HG03469 (cell line): ENCODE measurements at regions not wholly inside any gene's neighbourhood (a gene's known extent, or its start where the extent isn't known, plus 50 kb on each side); places are given as distances from the start of the nearest gene placed in this dataset.
"Not testable (repeated sequence)": the region's sequence is repeated elsewhere in the genome, so short reads cannot be mapped to it uniquely, and the experiment has no call there.

Source experiments
- ATAC-seq: cut with Tn5 transposase; IDR thresholded peaks from one replicate; pipeline ENCODE4 v1.9.1; 2021; ENCODE audit warnings: mild to moderate bottlenecking, moderate library complexity, moderate number of reproducible peaks; ENCODE audit not compliant: unreplicated experiment

DNA sequence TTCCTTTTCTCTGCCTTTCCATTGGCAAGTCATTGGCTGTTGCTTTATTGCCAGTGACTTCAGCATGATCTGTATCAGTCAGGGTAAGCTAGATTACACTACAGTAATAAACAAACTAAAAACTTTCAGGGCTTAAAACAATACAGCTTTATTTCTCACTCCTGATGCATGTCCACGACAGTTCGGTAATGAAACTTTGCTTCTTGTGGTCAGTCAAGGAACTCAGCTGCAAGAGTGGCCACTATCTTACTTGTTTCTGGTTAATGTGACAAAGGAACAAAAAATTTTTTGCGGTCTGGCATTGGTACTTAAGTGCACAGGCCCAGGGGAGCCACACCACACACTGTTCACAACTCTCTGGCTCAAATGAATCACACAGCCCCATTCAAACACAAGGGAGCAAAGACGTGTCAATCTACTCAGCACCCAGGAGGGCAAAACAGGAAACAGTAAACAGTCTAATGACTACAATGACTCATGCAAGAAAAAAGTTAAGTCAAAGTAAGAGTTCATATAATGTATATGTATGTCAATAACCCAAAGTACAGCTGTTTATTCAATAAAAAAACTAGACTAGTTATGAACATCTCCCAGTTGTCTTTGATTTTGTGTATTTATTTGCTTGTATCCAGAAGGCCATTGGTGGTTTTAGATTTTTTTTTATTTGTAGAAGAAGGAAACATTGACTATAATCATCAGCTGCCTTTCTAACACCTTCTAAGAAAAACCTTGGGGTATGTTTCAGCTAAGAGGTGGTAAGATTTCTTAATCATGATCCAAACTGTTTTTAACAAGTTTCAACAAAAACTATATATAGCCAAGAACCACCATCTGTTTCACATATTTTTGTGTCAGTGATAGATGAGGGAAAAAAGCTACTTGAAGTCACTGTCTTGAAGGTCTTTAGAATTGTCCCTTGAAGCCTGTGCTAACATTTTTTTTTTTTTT lies 134.4 kb upstream of the FAM3C start:
- ATAC-seq = peak; percentile 98

DNA sequence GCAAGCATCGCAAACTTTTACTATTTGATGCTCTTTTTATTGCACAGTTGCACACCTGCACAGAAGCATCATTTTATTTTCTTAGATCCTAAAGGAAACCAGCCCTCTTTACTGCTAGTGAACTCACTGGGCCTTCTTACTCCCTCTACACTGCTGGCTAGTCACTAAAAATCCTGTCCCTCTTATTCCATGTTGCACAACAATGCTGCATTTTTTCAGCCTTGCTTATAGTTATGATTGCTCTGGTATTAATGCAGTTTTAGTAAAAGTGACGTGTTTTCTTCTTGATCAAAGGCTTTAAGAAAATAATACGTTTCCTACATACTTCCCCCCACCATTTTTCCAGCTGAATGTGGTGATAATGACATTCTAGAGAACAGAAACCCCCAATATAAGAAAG lies 132.9 kb upstream of the FAM3C start:
- ATAC-seq = no peak

DNA sequence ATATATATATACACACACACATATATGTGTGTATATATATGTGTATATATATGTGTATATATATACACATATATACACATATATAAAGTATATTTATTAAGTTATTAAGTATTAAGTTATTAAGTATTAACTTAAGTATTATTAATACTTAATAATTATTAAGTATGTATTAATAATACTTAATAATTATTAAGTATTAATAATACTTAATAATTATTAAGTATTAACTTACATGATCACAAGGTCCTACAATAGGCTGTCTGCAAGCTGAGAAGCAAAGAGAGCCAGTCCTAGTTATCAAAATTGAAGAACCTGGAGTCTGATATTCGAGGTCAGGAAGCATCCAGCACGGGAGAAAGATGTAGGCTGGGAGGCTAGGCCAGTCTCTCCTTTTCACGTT lies 130.1 kb upstream of the FAM3C start:
- ATAC-seq = not testable (repeated sequence)

DNA sequence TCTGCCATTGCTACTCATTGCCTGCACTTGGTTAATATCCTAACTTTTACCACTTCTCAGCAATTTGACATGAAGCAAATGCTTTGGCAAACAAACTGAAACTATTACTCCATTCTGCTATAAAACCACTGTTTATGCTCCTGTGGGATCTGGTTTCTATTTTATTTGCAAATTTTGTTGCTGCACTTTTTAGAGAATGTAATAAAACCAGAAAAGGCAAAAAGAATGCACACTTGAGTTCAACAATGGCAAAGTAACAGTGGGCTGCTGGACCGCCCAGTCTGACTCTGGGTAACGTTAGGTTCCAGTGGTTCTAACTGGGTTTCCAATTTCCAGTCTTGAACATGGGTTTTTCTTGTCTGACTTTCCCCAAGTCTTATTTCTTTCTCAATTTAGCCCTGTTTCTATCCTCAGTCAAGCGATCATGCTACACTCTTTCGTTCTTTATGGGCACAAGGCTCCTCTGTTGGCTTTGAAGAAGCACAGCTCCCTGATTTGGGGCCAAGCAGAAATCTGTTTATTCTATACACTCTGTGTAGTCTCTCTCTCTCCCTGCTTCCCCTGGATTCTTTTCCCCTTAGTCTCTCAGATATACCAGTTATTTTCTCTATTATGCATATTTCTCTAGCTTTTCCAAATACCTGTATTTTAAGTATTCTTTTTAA lies 129.2 kb upstream of the FAM3C start:
- ATAC-seq = no peak

DNA sequence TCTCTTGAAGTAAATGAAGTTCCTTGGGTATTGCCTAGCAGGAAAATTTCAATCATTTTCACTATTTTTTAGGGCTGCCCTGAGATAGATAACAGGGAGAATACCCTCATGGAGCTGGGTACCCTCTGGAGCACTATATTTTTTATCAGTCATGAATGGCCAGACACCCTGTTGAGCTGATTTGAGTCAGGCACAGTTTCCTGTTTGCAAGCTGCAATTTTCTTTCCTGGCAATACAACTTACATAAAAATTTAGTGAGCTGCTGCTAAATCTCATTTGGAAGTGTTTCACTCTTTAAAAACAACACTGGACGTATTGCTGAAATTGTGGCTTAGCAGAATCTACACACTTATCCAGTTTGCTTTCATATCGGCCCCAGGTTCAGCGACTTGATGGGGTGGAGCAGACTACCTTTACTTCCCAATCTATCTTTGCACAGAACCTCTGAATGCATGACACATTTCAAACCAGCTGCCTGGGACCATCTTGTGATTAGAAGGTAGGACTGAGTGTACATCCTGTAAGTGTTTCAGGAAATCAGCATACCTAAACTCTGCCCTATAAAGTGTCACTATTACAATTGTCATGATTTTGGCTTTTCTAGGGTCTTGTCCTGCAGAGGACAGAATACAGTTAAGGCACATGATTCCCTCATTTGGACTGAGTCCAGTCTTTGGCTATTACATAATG lies 125.7 kb upstream of the FAM3C start:
- no peak for ATAC-seq

DNA sequence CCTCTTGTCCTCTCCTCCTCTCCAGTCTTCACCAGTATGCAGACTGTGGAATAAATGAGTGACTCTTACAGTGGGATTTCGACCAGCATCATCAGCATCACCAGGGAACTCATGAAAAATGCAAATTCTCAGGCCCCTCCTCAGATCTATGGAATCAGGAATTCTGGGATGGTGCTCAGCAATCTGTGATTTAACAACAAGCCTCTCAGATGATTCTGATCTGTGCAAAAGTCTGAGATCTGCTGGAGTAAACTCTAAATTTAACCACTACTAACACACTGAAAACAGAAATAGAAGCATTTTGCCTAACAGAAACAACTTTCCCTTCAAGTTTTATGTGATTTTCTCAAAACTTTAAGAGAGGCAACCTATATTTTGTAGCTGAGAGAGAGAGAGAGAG lies 124.8 kb upstream of the FAM3C start:
- no peak for ATAC-seq

DNA sequence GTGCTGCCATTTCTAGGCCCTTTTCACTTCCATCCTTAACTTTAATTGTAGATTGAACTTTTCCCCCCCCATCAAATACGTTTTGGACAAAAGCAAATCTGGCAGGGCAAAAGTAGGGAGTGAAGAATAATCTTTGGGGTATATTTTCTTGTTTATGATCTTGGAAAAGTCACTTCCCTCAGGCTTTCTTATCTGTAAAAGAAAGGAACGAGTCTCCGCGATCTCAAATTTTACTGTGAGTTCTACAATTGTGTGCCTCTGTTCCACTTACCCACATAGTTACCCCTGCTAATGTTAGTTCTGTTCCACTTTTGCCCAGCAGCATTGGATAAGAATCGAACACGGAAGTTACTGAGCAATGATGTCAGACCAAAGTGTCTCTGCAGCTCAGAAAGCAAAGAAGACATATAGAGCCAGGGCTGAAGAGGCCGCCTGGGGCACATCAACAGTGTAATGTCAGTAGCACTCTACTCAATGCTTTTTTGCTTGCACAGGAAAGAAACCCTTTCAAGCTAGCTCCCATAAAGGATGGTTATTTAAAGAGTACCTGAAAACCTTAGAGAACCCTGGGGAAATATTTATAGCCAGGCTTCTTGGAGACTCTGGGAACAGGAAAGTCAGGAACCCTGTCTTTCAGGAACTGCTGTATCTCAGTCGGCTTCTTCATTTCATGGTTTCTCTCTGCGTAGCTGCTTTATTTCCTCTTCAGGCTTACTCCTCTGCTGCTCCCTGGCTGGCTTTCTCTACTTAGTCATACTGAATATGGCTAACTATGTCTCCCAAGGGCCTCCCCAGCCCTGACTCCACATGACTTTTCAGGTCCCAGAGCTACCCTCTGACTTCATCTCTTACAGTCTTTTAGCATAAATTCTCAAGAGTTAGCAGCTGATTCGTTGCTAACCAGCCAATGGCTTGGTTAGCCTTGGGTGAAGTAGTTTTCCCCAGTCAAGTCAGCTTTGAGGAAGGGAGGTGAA lies 123.7 kb upstream of the FAM3C start:
- peak; percentile 87 for ATAC-seq

DNA sequence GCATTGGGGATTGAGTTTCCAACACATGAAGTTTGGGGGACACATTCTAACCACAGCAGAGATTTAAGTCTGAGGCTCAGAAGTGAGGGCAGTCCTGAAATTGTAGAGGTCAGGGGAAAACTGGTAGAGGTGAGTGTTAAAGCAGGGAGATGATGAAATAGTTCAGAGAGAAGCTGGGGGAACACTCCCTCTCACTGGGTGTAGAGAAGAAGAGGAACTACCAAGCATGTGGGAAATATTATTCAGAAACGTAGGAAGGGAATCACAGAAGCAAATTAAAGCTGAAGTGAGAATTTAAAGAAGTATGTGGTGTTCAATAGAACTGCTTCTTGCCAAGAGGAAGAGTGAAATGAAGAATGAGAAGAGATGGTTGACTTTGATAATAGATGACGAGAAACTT lies 121.5 kb upstream of the FAM3C start:
- no peak for ATAC-seq

DNA sequence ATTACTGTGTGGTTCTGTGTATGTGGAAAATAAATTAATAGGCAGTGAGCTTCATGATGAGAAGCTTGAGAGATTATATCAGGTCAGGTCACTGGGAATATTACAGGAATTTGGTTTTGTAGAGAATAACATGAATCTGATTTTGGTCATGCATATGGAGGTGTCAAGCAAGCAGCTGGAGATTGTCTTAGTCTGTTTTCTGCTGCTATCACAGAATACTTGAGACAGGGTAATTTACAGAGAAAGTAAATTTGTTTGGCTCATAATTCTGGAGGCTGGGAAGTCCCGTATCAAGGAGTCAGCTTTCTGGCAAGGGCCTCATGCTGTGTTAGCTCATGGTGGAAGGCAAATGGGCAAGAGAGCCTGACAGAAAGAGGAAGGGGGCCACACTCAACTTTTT lies 120.7 kb upstream of the FAM3C start:
- ATAC-seq = no peak

DNA sequence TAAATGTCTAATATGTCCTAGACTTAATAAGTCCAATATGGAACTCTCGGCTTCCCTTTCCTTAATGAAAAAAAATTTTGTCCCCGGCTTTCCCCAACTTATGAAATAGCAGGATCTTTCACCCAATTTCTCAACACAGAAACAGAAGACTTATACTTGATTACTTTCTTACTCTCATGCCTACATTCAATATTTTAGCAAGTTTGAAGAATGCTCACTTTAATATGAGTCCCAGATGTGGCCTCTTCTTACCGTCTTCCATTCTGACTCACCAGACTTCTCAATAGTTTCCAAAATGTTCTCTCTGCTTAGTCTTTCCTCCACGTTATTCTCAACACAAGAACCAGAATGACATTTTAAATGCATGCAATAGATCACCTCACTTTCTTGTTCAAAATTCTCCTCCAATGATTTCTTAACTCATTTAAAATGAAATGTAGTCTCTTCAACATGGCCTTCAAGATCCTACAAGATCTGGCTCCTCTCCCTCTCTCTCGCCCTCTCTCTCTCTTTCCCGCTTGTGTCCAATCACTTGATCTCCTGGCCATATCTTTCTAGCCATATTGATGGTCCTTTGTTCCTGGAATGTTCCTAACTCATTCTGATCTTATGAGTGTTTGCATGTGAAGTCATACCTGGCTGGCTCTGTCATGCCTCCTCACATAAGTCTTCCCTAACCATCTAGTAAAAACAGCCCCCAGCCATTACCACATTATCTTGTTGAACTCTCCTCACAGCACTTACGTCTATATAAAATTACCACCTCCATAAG lies 119.7 kb upstream of the FAM3C start:
- ATAC-seq = no peak

DNA sequence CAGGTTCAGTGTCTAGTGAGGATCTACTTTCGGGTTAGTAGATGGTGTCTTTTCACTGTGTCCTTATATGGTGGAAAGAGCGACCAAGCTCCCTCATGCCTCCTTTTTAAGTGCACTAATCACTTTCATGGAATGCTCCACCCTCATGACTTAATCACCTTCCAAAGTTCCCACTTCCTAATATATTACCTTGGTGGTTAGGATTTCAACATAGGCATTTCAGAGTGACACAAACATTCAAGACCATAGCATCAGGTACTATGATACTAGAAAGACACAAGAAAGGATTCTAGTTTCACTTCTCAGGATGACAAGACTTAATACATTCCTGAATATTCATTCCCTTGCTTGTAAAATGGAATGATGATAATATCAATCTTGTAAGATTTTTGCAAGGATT lies 119.1 kb upstream of the FAM3C start:
- no peak for ATAC-seq

DNA sequence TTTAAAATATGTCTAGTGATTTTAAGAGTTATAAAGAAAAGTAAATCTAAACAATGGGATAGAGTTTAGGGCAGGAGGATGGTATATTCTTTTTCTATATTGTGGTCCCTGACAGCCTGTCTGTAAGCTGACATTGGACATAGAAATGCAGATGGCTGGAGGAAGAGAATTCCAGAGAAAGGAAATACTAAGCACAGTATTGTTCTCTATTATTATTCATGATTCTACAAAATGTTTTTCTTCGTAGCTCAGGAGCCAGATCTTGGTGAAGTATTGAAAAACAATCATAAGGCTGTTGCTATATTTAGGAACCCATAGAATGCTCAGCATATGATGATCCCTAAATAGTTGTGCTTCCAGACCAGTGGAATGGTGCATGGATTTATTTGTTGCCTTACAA lies 117.0 kb upstream of the FAM3C start:
- no peak for ATAC-seq

DNA sequence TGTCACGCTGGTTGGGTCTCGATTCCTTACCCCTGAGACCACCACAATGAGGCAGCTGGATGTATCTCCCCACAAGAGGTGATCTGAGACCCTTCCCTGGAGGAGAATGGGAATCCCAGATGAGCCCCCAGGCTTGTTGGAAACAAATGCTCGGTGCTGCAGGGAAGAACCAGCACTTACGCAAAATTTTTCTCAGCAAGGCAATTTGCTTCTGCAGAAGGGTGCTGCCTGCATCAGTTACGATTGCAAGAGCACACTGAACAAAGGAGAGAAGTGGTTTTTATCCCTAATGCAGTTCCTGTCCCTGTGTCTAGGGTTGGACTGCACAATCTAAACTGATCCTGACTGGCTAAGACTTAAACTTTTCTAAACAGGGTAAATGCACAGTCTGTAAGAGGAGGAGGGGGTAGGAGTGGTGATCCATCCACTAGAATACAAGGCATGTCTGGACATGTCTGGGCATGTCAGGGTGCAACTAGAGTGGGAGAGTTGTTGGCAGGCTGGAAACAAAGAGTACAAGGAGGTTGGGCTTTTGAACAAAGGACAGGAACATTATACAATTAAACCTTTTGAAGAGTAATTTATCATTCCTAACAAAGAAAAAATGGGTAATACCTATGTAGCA lies 114.9 kb upstream of the FAM3C start:
- no peak for ATAC-seq

DNA sequence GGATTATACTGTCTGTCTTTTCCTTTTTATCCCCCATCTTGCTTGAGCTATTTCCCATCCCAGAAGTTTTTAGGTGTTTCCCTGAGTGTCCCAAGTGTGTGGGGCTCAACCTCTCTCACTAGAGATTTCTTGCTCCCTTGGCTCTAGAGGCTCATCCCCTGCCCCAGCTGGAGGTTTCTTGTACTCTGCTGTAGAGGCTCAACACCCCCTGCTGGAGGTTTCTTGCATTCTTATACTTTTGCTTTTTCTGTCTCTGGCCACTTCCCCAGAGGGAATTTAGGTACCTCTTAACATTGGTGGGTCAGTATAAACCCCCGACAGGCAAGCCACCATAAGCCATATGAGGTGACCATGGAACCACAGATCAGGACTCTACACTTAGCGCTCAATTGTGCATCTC lies 114.2 kb upstream of the FAM3C start:
- ATAC-seq = no peak

DNA sequence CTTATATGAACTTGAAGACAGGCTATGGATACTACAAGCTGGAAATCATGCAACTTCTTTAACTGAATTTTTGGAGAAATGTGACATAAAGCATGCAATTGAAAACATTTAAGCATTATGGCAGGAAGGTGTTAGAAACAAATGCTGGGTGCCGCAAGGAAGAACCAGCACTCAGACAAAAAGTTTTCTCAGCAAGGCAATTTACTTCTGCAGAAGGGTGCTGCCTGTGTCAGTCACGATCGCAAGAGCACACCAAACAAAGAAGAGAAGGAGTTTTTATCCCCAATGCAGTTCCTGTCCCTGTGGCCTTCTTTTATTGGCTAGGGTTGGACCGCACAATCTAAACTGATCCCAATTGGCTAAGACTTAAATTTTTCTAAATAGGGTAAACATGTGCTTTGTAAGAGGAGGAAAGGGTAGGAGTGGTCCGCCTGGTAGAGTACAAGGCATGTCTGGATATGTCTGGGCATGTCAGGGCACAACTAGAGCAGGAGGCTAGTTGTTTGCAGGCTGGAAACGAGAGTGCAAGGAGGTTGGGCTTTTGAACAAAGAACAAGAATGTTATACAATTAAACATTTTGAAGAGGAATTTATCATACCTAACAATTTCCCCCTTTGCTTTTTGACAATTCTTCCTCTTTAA lies 109.6 kb upstream of the FAM3C start:
- no peak for ATAC-seq

DNA sequence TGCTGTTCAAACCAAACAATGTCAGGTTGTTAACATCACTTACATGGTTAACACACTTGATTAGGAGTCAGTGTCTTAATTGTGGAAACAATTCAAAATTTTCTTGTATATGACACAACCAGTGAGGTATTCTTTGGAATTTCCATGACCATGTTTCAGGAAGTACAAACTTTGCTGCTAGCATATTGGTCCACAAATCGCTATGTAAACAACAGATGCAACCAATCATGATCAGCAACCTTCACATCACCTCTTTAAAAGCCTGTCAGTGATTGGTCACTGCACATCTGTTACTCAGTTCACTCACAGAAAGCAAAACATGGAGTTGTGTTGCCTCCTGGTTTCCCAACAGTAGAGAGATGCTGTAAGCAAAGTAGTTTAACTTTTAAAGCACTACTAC lies 108.9 kb upstream of the FAM3C start:
- no peak for ATAC-seq

DNA sequence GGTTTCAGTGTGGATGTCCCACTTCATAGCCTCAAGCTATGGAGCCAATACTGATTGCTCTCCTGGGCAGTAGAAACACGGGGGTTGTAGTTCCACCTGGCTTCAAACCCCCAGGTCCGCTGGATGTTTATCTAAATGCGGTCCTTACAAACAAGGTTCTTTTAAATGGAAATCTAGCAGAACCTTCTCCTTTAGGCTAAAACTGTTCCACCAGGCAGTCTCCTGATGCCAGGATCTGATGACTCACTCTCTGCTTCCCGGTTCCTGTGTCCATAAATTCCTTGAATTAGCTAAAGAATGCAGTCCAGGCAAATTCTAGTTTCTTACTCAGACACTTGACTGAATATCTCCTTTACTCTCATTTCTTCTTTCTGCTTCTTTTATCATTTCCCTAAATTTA lies 108.4 kb upstream of the FAM3C start:
- ATAC-seq = no peak

DNA sequence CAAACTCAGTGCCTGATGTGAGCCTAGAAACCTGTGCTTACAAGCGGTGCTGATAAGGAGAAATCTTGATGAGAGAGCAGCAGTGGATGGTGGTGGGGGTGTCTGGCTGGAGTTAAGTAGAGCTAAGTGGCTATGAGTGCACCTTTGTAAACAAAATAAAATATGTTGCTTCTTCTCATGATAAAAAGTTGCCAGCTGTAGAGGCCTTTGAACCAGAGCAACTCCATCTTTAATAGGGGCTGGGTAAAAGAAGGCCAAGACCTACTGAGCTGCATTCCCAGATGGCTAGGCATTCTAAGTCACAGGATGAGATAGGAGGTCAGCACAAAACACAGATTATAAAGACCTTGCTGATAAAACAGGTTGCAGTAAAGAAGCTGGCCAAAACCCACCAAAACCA lies 107.6 kb upstream of the FAM3C start:
- ATAC-seq = no peak

DNA sequence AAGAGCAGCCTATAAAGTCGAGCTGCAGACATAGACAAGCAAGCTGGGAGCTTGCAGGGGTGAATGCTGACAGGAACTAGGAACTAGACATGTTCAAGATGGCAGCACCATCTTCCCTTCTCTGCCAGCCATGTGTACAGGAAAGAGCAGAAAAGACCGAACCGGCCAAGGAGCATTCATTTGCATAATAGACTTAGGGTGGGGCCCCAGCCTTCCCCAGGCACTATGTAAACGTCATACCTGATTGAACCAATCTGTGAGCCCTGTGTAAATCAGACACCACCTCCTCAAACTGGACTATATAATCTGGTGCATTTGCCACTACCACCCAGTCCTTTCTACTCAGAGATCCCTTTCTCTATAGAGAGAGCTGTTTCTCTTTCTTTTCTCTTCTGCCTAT lies 106.9 kb upstream of the FAM3C start:
- no peak for ATAC-seq
